ENCODE measurements at regions not wholly inside any gene's neighbourhood (a gene's known extent, or its start where the extent isn't known, plus 50 kb on each side); places are given as distances from the start of the nearest gene placed in this dataset.

DNA sequence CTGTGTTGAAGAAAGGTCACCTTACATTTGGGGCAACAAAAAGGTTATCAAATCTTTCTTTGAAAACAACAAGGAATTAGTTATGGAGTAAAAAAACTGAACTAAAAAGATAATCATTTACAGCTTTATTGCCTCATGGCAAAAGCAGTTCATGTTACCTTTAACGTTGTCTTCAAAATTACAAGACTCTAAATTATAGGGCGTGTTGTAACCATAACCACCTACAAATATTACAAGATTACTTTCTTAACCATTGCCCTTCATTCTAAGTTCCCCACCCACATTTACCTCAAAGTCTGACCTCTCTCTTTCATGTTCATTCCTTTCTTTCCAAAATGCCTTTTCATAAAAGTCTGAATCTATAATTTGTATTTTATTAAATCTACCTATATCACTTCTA, 74.6 kb upstream of the LRATD1 start:
- DNase-seq: no peak
- no peaks in the 10 kb centered on the region for H3K4me1 Mint-ChIP-seq
- POLR2A ChIA-PET: interaction anchor here (0.5 kb wide), 1 partner anchor 1511 kb away, joined by 3 read pairs; no protein-coding TSS in a partner anchor
- no peaks in the 10 kb centered on the region for H3K9me3 Mint-ChIP-seq
- no peak overlapping the region for H3K27ac Mint-ChIP-seq
- no peak overlapping the region for H3K4me3 Mint-ChIP-seq
- H3K36me3 Mint-ChIP-seq (ENCODE audit: low read depth): no peaks in the 10 kb centered on the region
- H3K27me3 Mint-ChIP-seq: no peaks in the 10 kb centered on the region
- CTCF ChIA-PET: no interaction called here

DNA sequence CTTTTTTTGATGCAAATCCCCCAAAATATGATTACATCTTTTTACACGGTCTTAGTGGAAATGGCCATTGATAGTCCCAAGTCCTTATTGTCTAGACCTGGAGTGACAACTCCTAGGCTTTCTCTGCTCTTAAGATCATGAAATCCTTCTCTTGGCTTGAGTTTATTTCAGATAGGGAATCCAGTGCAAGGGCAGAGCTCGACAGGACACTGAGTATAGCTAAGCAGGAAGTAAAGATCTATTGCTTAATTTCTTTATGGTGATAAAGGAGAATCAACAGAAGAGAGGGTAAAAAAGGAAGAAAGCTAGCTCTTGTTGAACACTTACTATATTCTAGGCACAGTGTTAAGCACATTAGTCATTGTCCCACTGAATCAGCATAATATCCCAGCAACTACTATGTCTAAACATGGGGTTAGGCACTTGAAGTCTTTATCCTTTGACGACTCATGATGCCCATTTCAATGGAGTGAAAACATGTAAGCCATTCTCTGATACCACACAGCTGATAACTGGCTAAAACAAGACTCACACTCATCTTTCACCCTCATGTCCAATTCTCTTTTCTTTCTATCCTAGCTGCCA, 74.1 kb upstream of the LRATD1 start:
- no peaks in the 10 kb centered on the region for H3K9me3 Mint-ChIP-seq

DNA sequence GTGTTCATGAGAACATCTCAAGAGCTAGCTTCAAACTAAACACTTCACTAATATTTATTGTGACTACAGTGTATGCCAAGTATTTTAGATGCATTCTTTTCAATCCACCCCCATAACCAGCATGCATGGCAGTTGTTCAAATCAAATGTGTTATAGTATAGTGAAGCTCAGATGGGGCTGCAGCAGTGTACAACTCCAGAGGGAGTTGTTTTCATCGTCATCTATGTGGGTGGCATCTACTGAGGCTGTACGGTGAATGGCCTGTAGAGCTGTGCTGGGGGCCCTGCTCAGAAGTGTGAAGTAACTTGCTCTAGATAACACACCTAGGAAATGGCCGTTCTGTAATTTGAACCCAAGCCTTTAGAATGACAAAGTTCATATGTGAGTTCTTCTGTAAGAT, 71.8 kb upstream of the LRATD1 start:
- no peak for DNase-seq
- ChIA-PET CTCF (no interaction called here), POLR2A (no interaction called here)
- Mint-ChIP-seq H3K36me3 (ENCODE audit: low read depth) (no peaks in the 10 kb centered on the region), H3K4me3 (no peak overlapping the region), H3K9me3 (no peaks in the 10 kb centered on the region), H3K4me1 (no peaks in the 10 kb centered on the region), H3K27me3 (no peaks in the 10 kb centered on the region), H3K27ac (no peak overlapping the region)

More for the DNA sequence above, 74.1 kb upstream of the LRATD1 start:
- Mint-ChIP-seq H3K4me1 (no peaks in the 10 kb centered on the region), H3K36me3 (ENCODE audit: low read depth) (no peaks in the 10 kb centered on the region), H3K4me3 (no peak overlapping the region), H3K27me3 (no peaks in the 10 kb centered on the region), H3K27ac (no peak overlapping the region)
- no peak for DNase-seq
- ChIA-PET POLR2A (interaction anchor here (0.5 kb wide), 1 partner anchor 1512 kb away, joined by 3 read pairs; no protein-coding TSS in a partner anchor), CTCF (no interaction called here)

DNA sequence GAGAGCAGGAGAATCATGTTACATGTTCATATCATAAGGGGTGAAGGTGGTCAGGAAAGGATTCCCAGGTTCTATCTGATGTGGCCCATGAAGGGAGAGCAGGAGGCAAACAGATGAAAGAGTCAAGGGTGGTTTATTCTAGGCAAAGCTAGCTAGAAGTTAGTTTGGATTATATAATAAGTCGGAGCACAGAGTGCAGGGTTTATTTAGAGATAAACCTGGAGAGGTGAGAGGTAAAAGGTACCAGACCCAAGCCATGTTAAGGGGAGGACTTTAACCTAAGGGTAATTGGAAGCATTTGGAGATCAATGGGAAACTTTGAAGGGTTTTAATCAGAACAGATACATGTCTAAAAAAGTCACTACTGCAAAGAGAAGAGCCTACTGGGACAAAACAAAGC, 69.2 kb upstream of the LRATD1 start:
- H3K27me3 Mint-ChIP-seq: no peaks in the 10 kb centered on the region
- H3K4me1 Mint-ChIP-seq: no peaks in the 10 kb centered on the region
- CTCF ChIA-PET: no interaction called here
- H3K9me3 Mint-ChIP-seq: no peaks in the 10 kb centered on the region
- no peak overlapping the region for H3K27ac Mint-ChIP-seq
- H3K36me3 Mint-ChIP-seq (ENCODE audit: low read depth): no peaks in the 10 kb centered on the region
- no peak overlapping the region for H3K4me3 Mint-ChIP-seq
- no peak for DNase-seq
- POLR2A ChIA-PET: no interaction called here

DNA sequence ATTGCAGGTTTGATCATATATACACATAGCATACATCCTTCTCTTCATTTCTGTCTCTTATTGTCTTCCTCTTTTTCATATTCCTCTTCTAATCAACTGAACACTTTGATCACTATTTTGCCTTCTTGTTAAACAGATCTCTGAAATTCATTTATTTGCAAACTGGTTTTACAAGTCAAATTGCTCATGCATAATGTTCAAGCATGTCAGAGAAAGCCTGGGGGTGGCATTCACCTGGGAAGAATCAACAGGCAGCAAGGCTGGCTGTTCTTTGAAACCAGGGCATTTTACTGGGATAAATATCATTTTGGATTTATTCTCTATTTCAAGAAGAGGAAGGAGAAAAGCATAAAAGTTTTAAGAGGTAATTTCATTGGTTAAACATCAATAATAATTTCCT, 66.9 kb upstream of the LRATD1 start:
- H3K4me1 Mint-ChIP-seq: no peaks in the 10 kb centered on the region
- POLR2A ChIA-PET: no interaction called here
- DNase-seq: no peak
- CTCF ChIA-PET: no interaction called here
- H3K4me3 Mint-ChIP-seq: no peak overlapping the region
- no peaks in the 10 kb centered on the region for H3K36me3 Mint-ChIP-seq (ENCODE audit: low read depth)
- no peaks in the 10 kb centered on the region for H3K27me3 Mint-ChIP-seq
- no peak overlapping the region for H3K27ac Mint-ChIP-seq
- no peaks in the 10 kb centered on the region for H3K9me3 Mint-ChIP-seq

DNA sequence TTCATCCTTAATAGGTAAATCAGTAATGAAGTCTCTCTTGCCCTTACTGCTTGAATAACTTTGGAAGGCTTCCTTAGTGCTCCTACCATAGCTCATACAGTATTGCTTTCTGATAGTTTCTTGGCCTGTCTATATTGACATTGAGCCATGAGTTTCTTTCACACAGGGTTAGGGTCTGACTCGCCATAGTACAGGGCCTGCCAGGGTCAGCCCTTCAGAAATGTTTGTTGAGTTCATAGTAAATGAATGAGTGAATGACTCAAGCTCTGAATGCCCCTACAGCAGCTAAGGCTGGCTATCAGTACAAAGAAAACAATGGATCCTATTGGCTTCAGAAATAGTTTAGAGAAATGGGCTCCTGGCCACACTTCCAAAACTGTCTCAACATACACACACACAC, 65.0 kb upstream of the LRATD1 start:
- no peak overlapping the region for H3K4me3 Mint-ChIP-seq
- no peaks in the 10 kb centered on the region for H3K9me3 Mint-ChIP-seq
- no peaks in the 10 kb centered on the region for H3K36me3 Mint-ChIP-seq (ENCODE audit: low read depth)
- POLR2A ChIA-PET: interaction anchor here (0.6 kb wide), 1 partner anchor 796 kb away, joined by 3 read pairs; no protein-coding TSS in a partner anchor
- H3K4me1 Mint-ChIP-seq: no peaks in the 10 kb centered on the region
- no peaks in the 10 kb centered on the region for H3K27me3 Mint-ChIP-seq
- CTCF ChIA-PET: no interaction called here
- H3K27ac Mint-ChIP-seq: no peak overlapping the region
- DNase-seq: no peak

DNA sequence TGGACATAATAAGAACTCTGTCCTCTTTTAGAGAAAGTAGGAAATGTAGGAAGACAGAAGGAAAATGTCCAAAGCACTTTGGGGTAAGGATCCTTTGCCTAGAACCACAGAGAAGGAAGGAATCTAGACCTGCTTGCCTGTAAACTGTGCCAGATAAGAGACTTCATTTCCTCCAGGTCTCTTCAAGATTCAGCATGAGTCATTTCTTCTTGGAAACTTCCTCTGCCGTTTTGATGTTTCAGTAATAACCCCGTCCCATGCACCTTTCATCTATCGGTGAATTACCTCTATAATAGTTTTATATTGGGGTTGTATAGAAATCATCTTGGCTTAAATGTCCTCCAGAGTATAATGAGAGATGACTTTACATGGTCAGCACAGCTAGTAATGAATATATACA, 63.2 kb upstream of the LRATD1 start:
- CTCF ChIA-PET: no interaction called here
- Mint-ChIP-seq H3K36me3 (ENCODE audit: low read depth) (no peaks in the 10 kb centered on the region), H3K9me3 (no peaks in the 10 kb centered on the region), H3K27ac (no peak overlapping the region), H3K4me3 (no peak overlapping the region), H3K27me3 (no peaks in the 10 kb centered on the region), H3K4me1 (no peaks in the 10 kb centered on the region)
- POLR2A ChIA-PET: no interaction called here
- no peak for DNase-seq

DNA sequence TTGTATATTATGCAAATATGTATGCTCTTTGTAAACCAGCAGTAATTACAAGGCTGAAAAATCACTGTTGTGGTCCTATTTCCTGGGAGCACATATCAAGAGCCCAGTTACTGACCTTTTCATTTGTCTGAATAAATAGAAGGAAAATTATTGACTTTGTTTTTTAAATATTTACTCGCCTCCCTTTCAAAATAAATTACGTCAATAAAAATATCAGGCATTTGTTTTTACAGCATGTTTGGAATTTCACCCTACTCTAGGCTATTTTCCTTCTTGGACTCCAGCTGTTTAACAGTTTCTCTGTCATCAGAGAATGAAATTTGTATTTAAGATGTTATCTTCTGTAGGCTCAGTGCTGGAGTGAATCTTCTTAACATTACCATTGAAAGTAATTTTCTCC, 59.9 kb upstream of the LRATD1 start:
- H3K27me3 Mint-ChIP-seq: no peaks in the 10 kb centered on the region
- H3K4me3 Mint-ChIP-seq: no peak overlapping the region
- no peak for DNase-seq
- no peaks in the 10 kb centered on the region for H3K9me3 Mint-ChIP-seq
- H3K36me3 Mint-ChIP-seq (ENCODE audit: low read depth): no peaks in the 10 kb centered on the region
- no peaks in the 10 kb centered on the region for H3K4me1 Mint-ChIP-seq
- no peak overlapping the region for H3K27ac Mint-ChIP-seq
- CTCF ChIA-PET: no interaction called here
- POLR2A ChIA-PET: no interaction called here

DNA sequence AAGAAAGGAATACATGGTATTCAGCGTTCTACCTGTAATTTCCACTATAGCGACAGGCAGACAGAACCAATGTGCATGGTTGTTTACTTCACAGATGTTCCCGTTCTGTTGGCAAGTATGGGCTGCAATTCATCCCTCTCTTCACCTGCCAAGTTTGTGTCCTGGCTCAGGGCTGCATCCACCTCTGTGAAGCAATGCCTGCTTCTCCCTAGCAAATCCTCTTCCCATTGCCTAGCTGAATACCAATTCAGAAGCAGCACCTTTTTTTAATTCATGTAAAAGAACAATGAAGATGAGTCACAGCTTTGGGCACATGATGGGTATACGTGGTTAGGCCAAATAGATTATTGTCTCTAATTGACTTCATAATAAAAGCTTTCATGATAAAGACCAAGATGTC, 54.7 kb upstream of the LRATD1 start:
- Mint-ChIP-seq H3K9me3 (no peaks in the 10 kb centered on the region), H3K36me3 (ENCODE audit: low read depth) (no peaks in the 10 kb centered on the region), H3K4me1 (no peaks in the 10 kb centered on the region), H3K27me3 (no peaks in the 10 kb centered on the region), H3K27ac (no peak overlapping the region), H3K4me3 (no peak overlapping the region)
- POLR2A ChIA-PET: no interaction called here
- CTCF ChIA-PET: no interaction called here
- no peak for DNase-seq

Data from activated CD4-positive, alpha-beta T cell treated with anti-CD3 and anti-CD28 coated beads, Interleukin-2, amount 10 ng/mL, durations not matched to agents 7 days and 5 days (primary cell).